ENCODE measurements at regions not wholly inside any gene's neighbourhood (a gene's known extent, or its start where the extent isn't known, plus 50 kb on each side); places are given as distances from the start of the nearest gene placed in this dataset.
A peak's percentile ranks its signal among the peaks of the same experiment; 100 is the strongest.

DNA sequence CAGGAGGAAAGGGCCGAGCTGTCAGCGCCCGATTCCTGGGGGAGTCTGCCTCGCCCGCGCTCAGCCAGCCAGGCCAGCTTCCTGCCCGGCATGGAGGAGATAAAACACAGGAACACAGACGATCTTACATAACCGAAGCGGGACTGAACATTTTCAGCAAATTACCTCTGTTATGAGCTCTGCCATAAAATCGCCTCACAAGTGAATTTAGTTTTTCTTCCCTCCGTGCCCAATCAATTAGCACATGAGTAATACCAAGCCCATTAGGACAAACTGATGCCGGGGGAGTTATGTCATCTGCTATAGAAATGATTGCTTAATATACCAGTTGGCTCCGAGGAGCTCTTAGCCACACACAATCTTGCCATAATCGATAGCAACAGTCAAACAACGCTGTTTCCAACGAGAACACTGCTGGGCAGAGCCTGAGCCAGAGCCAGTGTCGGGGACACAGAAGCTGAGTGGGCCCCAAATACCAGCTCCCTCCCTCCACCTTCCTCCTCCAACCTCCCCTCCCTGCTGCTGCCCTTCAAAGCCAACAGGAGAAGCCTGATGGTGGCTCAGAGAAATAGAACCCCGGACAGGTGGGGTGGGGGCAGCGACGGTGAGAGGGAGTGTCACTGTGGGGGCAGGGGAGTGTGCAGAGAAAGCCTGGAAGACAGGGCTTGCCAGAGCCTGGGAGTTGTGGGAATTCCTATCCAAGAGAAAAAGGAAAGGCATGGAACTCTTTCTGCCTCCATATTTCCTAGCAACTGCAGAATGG, 279.4 kb upstream of the TLE3 start:
- ChIA-PET CTCF (ENCODE audit: low intra/inter-chr PET ratio) (no interaction called here), POLR2A (interaction anchor here (0.5 to 1.7 kb wide), 5 partner anchors 12 to 36 kb away, joined by 3 to 4 read pairs (median 4); no protein-coding TSS in a partner anchor)
- ATAC-seq (peak; percentile 56; the same call in 2 of the 3 replicates), FAIRE-seq (no peak), DNase-seq (ENCODE audit: extremely low read depth in 1 of 4, low spot score in 3 of 4) (peak in 3 of 4 experiments; percentile 18 to 25 (median 20))
- no peaks in the 10 kb centered on the region for H3K36me3 ChIP-seq (ENCODE audit: control insufficient read depth, insufficient read depth, low read length)
- peaks cover 15 to 36% of the 10 kb centered on the region in 2 experiments; a peak in 4 of 5 replicates for H3K27me3 ChIP-seq (ENCODE audit: control insufficient read depth in 2 of 2, insufficient read depth in 2 of 2, low read length in 2 of 2)
- no peaks in the 10 kb centered on the region; the same call in 1 of the 2 replicates for H4K20me1 ChIP-seq (replicated peaks; ENCODE audit: control insufficient read depth, insufficient read depth, low read length)
- H3K27ac ChIP-seq (ENCODE audit: extremely low read depth, low read depth, low read length), result no peak overlapping the region
- intact Hi-C loops (cut with micrococcal nuclease) (no loop called here), in situ Hi-C loops (cut with MboI) (no loop called here)
- H3K9me1 ChIP-seq (ENCODE audit: control insufficient read depth, insufficient read depth, low read length), result no peaks in the 10 kb centered on the region
- H2AFZ ChIP-seq (ENCODE audit: low read depth, low read length), result peak overlapping the region; percentile 16; the same call in 1 of the 2 replicates
- BruUV-seq (replicated peaks), result no TSS peak
- no peak overlapping the region for H3K4me3 ChIP-seq
- H3K9ac ChIP-seq (ENCODE audit: insufficient read depth in 1 of 2, low read depth in 2 of 2, low read length in 2 of 2), result peak overlapping the region in 1 of 2 experiments; percentile 81; a peak in 3 of 4 replicates
- no peaks in the 10 kb centered on the region; the same call in 1 of the 2 replicates for H3K9me3 ChIP-seq (replicated peaks; ENCODE audit: control insufficient read depth, insufficient read depth, low read depth, low read length)
- no peaks in the 10 kb centered on the region for H3K79me2 ChIP-seq (ENCODE audit: control insufficient read depth, insufficient read depth, low read length)
- 6% methylated on average over 17 of the region's 21 CpGs for WGBS (ENCODE audit: insufficient coverage, low coverage, missing lambda C conversion rate)
- peaks cover 11% of the 10 kb centered on the region in 2 experiments; a peak in 4 of 5 replicates for H3K4me1 ChIP-seq (replicated peaks in 1 of 2; ENCODE audit: control insufficient read depth in 2 of 2, insufficient read depth in 2 of 2, low read length in 2 of 2)
- peak overlapping the region; percentile 33; the same call in 1 of the 2 replicates for H3K4me2 ChIP-seq (ENCODE audit: insufficient read depth, low read length)
- peak; percentile 20; the same call in 1 of the 2 replicates for TF ChIP-seq ARID1B (IDR thresholded peaks at IDR 0.05)
- TF ChIP-seq MEIS2 (IDR thresholded peaks at IDR 0.05; ENCODE audit: partially characterized antibody), result peak; percentile 12
- TF ChIP-seq L3MBTL2 (IDR thresholded peaks at IDR 0.05), result peak; percentile 31; the same call in 1 of the 2 replicates
- TF ChIP-seq, protein P1, sequence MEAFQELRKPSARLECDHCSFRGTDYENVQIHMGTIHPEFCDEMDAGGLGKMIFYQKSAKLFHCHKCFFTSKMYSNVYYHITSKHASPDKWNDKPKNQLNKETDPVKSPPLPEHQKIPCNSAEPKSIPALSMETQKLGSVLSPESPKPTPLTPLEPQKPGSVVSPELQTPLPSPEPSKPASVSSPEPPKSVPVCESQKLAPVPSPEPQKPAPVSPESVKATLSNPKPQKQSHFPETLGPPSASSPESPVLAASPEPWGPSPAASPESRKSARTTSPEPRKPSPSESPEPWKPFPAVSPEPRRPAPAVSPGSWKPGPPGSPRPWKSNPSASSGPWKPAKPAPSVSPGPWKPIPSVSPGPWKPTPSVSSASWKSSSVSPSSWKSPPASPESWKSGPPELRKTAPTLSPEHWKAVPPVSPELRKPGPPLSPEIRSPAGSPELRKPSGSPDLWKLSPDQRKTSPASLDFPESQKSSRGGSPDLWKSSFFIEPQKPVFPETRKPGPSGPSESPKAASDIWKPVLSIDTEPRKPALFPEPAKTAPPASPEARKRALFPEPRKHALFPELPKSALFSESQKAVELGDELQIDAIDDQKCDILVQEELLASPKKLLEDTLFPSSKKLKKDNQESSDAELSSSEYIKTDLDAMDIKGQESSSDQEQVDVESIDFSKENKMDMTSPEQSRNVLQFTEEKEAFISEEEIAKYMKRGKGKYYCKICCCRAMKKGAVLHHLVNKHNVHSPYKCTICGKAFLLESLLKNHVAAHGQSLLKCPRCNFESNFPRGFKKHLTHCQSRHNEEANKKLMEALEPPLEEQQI (IDR thresholded peaks at IDR 0.05), result no peak
- TF ChIP-seq ZBTB17 (CRISPR knock-in tag; IDR thresholded peaks at IDR 0.05), result no peak
- TF ChIP-seq, protein P2, sequence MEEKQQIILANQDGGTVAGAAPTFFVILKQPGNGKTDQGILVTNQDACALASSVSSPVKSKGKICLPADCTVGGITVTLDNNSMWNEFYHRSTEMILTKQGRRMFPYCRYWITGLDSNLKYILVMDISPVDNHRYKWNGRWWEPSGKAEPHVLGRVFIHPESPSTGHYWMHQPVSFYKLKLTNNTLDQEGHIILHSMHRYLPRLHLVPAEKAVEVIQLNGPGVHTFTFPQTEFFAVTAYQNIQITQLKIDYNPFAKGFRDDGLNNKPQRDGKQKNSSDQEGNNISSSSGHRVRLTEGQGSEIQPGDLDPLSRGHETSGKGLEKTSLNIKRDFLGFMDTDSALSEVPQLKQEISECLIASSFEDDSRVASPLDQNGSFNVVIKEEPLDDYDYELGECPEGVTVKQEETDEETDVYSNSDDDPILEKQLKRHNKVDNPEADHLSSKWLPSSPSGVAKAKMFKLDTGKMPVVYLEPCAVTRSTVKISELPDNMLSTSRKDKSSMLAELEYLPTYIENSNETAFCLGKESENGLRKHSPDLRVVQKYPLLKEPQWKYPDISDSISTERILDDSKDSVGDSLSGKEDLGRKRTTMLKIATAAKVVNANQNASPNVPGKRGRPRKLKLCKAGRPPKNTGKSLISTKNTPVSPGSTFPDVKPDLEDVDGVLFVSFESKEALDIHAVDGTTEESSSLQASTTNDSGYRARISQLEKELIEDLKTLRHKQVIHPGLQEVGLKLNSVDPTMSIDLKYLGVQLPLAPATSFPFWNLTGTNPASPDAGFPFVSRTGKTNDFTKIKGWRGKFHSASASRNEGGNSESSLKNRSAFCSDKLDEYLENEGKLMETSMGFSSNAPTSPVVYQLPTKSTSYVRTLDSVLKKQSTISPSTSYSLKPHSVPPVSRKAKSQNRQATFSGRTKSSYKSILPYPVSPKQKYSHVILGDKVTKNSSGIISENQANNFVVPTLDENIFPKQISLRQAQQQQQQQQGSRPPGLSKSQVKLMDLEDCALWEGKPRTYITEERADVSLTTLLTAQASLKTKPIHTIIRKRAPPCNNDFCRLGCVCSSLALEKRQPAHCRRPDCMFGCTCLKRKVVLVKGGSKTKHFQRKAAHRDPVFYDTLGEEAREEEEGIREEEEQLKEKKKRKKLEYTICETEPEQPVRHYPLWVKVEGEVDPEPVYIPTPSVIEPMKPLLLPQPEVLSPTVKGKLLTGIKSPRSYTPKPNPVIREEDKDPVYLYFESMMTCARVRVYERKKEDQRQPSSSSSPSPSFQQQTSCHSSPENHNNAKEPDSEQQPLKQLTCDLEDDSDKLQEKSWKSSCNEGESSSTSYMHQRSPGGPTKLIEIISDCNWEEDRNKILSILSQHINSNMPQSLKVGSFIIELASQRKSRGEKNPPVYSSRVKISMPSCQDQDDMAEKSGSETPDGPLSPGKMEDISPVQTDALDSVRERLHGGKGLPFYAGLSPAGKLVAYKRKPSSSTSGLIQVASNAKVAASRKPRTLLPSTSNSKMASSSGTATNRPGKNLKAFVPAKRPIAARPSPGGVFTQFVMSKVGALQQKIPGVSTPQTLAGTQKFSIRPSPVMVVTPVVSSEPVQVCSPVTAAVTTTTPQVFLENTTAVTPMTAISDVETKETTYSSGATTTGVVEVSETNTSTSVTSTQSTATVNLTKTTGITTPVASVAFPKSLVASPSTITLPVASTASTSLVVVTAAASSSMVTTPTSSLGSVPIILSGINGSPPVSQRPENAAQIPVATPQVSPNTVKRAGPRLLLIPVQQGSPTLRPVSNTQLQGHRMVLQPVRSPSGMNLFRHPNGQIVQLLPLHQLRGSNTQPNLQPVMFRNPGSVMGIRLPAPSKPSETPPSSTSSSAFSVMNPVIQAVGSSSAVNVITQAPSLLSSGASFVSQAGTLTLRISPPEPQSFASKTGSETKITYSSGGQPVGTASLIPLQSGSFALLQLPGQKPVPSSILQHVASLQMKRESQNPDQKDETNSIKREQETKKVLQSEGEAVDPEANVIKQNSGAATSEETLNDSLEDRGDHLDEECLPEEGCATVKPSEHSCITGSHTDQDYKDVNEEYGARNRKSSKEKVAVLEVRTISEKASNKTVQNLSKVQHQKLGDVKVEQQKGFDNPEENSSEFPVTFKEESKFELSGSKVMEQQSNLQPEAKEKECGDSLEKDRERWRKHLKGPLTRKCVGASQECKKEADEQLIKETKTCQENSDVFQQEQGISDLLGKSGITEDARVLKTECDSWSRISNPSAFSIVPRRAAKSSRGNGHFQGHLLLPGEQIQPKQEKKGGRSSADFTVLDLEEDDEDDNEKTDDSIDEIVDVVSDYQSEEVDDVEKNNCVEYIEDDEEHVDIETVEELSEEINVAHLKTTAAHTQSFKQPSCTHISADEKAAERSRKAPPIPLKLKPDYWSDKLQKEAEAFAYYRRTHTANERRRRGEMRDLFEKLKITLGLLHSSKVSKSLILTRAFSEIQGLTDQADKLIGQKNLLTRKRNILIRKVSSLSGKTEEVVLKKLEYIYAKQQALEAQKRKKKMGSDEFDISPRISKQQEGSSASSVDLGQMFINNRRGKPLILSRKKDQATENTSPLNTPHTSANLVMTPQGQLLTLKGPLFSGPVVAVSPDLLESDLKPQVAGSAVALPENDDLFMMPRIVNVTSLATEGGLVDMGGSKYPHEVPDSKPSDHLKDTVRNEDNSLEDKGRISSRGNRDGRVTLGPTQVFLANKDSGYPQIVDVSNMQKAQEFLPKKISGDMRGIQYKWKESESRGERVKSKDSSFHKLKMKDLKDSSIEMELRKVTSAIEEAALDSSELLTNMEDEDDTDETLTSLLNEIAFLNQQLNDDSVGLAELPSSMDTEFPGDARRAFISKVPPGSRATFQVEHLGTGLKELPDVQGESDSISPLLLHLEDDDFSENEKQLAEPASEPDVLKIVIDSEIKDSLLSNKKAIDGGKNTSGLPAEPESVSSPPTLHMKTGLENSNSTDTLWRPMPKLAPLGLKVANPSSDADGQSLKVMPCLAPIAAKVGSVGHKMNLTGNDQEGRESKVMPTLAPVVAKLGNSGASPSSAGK (IDR thresholded peaks at IDR 0.05), result peak; percentile 28; the same call in 1 of the 2 replicates
